ENCODE measurements at regions not wholly inside any gene's neighbourhood (a gene's known extent, or its start where the extent isn't known, plus 50 kb on each side); places are given as distances from the start of the nearest gene placed in this dataset.
"Not testable (repeated sequence)": the region's sequence is repeated elsewhere in the genome, so short reads cannot be mapped to it uniquely, and the experiment has no call there.

GRCh38 chr1:5730272-5731109 lies 261.7 kb downstream of the NPHP4 start:
- no peak for DNase-seq

DNA sequence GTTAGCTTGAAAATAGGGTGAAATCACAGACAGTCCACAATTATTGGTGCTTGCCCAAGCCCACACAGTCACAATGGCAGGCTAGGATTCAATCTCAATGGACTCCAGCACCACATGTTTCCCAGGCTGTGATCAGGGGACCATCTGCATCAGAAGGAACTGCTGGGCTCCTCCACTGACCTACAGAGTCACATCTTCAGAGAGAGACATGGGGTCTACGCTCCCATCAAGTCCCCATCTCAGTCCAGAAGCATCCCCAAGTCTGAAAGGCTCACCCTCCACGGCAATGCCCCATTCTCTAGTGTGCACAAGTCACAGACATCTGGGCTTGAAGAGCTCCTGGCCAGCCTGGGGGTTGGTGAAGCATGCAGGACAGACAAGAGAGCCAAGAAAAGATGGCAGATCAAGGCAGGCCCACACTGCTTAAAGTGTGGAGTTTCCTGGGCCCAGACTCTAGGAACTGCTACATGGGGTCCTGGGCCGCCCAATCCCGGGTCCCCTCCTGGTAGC lies 262.5 kb downstream of the NPHP4 start:
- DNase-seq = no peak

GRCh38 chr1:5728663-5729355 lies 263.4 kb downstream of the NPHP4 start:
- DNase-seq = no peak

DNA sequence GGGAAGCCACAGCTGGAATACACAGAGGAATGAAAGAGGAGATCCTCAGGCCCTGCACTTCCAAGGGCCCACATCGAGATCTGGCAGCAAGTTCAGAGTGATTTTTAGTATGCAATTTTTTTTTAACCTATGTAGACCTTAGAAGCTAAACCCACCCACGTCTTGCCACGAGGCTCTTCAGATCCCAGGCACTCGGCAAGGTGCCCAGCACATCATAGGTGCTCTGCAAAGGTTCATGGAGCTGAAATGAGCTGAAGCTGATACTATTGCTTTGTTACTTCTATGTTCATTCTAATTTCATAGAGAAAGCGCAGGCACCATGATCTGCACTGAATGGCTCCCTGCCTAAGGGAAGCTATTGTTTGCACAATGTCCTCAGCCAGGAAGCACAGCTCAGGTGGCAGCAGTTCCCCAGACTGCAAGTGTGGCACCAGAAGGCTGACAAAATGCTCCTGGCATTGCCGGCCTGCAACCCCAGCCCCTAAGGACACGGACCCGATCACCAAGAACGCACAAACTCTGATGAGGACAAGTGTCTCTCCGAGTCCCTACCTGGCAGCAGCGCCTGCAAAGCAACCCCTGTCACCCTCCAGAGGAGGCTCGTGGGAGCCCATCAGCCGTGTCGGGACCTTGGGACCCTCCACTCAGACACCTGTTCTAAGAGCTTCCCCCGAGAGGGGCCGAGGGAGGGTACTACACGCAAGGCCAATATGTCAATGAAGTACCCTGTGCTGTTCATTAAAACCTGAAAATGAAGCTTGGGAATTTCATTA lies 264.2 kb downstream of the NPHP4 start:
- no peak for DNase-seq

GRCh38 chr1:5727191-5727590 lies 265.0 kb downstream of the NPHP4 start:
- no peak for DNase-seq

DNA sequence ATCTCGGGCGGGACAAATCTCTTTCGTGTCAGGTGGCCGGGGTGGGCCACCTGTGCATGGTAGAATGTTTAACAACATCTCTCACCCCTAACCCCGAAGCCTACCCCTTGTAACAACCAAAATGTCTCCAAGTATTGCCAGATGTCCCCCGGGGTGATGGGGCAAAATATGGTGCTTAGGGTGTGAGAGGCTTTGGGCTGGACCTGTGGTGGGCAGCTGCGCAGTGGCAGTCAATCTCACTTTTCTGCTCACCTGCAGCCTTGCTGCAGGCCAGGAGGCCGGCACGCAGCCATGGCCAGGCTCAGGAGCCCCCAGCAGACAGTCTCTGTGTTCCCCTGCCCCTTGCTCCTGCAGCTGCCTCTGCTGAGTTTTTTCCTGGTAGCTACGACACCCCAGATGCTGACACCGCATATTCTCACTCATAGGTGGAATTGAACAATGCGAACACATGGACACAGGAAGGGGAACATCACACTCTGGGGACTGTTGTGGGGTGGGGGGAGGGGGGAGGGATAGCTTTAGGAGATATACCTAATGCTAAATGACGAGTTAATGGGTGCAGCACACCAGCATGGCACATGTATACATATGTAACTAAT lies 265.5 kb downstream of the NPHP4 start:
- not testable (repeated sequence) for DNase-seq

- DNase-seq = no peak
These were observed 266.2 kb downstream of the NPHP4 start for GRCh38 chr1:5725855-5726585.

GRCh38 chr1:5725406-5725805 lies 266.8 kb downstream of the NPHP4 start:
- DNase-seq = no peak

GRCh38 chr1:5724847-5725246 lies 267.4 kb downstream of the NPHP4 start:
- DNase-seq = no peak

DNA sequence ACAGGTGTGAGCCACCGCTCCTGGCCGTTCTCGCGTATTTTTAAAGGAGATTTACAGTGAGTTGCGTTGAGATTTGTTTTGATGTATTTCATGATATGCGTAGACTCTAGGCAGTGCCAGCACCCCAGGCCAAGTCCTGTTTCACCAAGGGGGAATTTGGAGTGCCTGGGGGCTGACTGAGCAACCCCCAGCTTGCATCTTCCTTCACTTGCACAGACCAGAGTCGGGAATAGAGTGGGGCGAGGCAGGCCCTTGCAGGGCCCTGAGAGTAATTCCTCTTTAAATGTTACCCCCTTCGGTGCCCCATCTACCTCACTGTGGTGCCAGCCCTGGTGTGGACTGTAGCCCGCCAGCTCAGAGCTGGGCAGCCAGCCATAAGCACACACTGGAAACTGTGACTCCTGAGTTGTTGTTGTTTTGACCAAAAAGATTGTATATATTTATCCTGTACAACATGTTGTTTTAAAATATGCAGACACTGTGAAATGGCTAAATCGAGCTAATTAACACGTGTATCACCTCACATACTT lies 269.5 kb downstream of the NPHP4 start:
- DNase-seq = no peak

DNA sequence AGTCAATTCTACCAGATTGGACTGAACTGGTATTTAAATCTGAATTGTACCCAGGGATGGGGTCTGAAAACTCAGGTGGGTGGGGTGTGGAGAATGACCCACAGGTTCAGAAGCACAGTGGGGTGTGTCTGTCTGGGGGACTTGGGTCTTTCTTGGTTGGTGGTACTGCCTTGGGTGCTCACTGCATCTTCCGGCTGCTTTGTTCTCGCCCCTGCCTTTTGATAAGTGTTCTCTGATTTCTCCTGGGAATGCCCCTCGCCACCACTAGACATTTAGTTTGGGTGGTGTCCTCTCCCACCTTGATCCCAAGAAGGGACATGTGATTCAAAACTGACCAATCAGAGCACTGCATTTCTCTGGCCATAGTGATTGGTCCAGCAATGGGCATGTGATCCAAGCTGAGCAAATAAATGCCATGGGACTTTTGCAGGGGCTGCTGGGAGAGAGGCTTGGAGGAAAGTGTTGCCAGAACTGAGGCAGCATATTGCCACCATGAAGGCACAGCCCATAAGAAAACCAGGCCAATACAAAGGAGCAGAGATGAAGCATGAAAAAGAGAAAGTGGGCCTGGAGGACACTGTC lies 270.5 kb downstream of the NPHP4 start:
- DNase-seq = no peak

- no peak for DNase-seq
These were observed 271.3 kb downstream of the NPHP4 start for GRCh38 chr1:5720936-5721335.

GRCh38 chr1:5720484-5720883 lies 271.7 kb downstream of the NPHP4 start:
- no peak for DNase-seq

GRCh38 chr1:5720045-5720444 lies 272.2 kb downstream of the NPHP4 start:
- DNase-seq = no peak

- DNase-seq = no peak
These were observed 273.2 kb downstream of the NPHP4 start for GRCh38 chr1:5718831-5719632.

- DNase-seq = no peak
These were observed 275.1 kb downstream of the NPHP4 start for GRCh38 chr1:5717031-5717682.

DNA sequence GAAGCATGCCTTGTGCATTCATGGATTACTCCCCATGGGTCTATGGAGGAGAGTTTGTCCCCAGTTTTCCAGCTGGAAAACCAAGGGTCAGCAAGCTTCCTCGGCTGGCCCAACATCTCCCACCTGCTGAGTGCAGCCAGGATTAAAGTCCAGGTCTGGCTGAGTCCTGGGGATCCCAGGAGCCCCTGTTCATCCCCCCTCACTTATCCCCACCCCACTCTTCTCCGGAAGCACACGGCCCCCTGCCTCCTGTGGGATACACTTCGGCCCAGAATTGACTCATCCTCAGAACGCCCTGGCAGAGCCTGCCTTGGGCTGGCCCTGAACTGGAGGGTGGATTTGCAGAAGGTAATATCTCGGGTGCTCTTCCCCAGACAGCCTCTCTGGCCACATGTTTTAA lies 276.1 kb downstream of the NPHP4 start:
- DNase-seq = no peak

DNA sequence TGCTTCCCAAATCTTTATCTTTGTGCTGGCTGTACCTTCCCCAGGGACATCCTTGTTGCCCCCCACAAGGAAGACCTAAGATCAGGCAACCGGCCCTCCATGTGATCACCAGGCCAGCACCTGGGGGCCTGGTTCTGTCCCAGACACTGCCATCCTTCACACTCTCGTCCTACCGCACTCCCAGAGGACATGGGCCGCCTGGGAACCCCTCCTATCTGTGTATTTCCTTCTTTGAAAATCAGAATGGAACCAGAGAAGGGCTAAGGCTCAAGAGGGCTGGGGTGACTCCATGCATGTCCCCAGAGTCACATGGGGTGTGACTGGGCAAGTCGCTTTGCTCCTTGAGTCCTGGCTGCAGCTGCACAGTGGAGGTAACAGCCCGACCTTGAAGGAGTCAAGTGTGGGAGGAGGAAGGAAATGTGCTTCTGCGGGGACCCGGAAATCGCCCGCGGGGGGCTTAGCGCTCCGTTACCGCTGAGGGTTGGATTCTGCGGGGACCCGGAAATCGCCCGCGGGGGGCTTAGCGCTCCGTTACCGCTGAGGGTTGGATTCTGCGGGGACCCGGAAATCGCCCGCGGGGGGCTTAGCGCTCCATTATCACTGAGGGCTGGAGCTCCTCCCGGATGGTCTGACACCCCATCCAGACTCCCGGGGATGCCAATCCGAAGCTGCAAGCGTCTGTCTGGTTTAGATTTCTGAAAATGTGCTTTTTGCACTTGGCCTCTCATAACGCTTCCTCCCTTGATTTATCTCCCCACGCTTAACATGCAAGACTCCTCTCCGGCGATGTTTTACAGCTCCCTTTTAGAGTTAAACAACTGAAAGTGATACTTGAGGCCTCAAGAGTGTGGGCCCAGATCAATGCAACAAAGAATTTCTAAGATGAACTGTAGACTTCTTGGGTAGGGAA lies 278.9 kb downstream of the NPHP4 start:
- no peak for DNase-seq

Measured in SHP77 (cell line).